ENCODE measurements at regions not wholly inside any gene's neighbourhood (a gene's known extent, or its start where the extent isn't known, plus 50 kb on each side); places are given as distances from the start of the nearest gene placed in this dataset.

DNA sequence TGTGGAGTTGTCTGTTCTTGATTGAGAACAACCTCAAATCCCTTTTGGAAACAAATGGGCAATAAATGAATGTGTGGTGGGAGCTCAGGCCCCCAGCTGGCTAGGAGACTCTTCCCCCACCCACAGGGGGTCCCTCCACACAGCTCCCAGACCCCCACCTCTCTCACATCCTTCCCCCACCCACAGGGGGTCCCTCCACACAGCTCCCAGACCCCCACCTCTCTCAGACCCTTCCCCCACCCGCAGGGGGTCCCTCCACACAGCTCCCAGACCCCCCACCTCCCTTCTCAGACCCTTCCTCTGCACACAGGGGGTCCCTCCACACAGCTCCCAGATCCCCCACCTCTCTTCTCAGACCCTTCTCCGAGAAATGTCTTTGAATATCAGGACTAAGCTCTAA, 79.0 kb upstream of the CTDP1 start:
- TF ChIP-seq CTCF (IDR thresholded peaks at IDR 0.05; ENCODE audit: low read length) (no peak), EZH2phosphoT487 (IDR thresholded peaks at IDR 0.05; ENCODE audit: low read length) (no peak), EZH2 (optimal IDR thresholded peaks at IDR 0.05; ENCODE audit: low read depth, low read length) (no peak)

All from MM.1S (cell line).